HCT116 (cell line): ENCODE measurements at regions not wholly inside any gene's neighbourhood (a gene's known extent, or its start where the extent isn't known, plus 50 kb on each side); places are given as distances from the start of the nearest gene placed in this dataset.

Experiments used
- ATAC-seq: fragments of 200-7000 bp; cut with Tn5 transposase; 2 replicates; pipeline ENCODE4 v1.9.1; 2020; ENCODE audit warnings: mild to moderate bottlenecking, moderate library complexity
- BruUV-seq: library from RNA; stranded (reverse); fragments of 400-500 nt; replicated peaks from 2 replicates; lab custom pipeline; 2021; lab: Mats Ljungman, UMichigan
- CTCF ChIA-PET: fragments of 300-600 bp; sonication (Branson Sonifier 250); formaldehyde crosslinking; loops from one replicate; lab custom pipeline; 2021; ENCODE audit warnings: antibody characterized with exemption; lab: Charles Lee
- POLR2A ChIA-PET: fragments of 300-600, 350-600 bp; sonication (Branson Sonifier 250); formaldehyde crosslinking; loops from one replicate; lab custom pipeline; 2021; ENCODE audit warnings: antibody characterized with exemption; lab: Charles Lee
- RAD21 ChIA-PET, 2 experiments: fragments of 300-600 bp; sonication (Branson Sonifier 250); formaldehyde crosslinking; loops; one replicate each; lab custom pipeline; 2023; ENCODE audit warnings: low total read pairs in 2 of 2; ENCODE audit not compliant: uncharacterized antibody in 2 of 2, unreplicated experiment in 2 of 2, low non-redundant PET in 1 of 2; lab: Charles Lee
- DNase-seq: peaks from one replicate; pipeline ENCODE4 v3.0.0-alpha.2; 2010; ENCODE audit warnings: low read depth, low spot score
- H2AFZ ChIP-seq: fragments of 200-600 bp; shearing (Covaris generic), sonication (generic); 2 replicates; pipeline ENCODE4 v1.6.1; 2017; ENCODE audit warnings: low read depth, mixed run types, mixed read lengths, antibody characterized with exemption, low read length; ENCODE audit not compliant: poor library complexity, severe bottlenecking
- H3K27ac ChIP-seq: 2 replicates; pipeline ENCODE4 v1.5.1; 2012; ENCODE audit warnings: low read depth, low read length
- H3K27me3 ChIP-seq: fragments of 200-600 bp; sonication (generic); 2 replicates; pipeline ENCODE4 v1.6.1; 2016; ENCODE audit warnings: mixed run types, low read length, mixed read lengths; ENCODE audit not compliant: insufficient read depth
- H3K36me3 ChIP-seq, 2 experiments: fragments of 200-500 bp in 1 of 2; fragments of 200-600 bp in 1 of 2; sonication (Bioruptor generic) in 1 of 2; sonication (generic) in 1 of 2; 2 replicates each; pipeline versions ENCODE4 v1.5.1 to v1.6.1; 2014 to 2016; ENCODE audit warnings: low read length in 2 of 2, inconsistent platforms in 1 of 2, mixed read lengths in 1 of 2, mixed run types in 1 of 2; ENCODE audit not compliant: insufficient read depth in 2 of 2, control insufficient read depth in 1 of 2
- H3K4me1 ChIP-seq, 2 experiments: fragments of 200-600 bp in 1 of 2; sonication (generic) in 1 of 2; 2 replicates each; pipeline versions ENCODE4 v1.5.1 to v1.6.1; 2012 to 2017; ENCODE audit warnings: low read length in 2 of 2, inconsistent platforms in 1 of 2, mild to moderate bottlenecking in 1 of 2, mixed read lengths in 1 of 2, mixed run types in 1 of 2, moderate library complexity in 1 of 2; ENCODE audit not compliant: insufficient read depth in 2 of 2, control insufficient read depth in 1 of 2
- H3K4me2 ChIP-seq: fragments of 200-600 bp; sonication (generic); 2 replicates; pipeline ENCODE4 v1.6.1; 2017; ENCODE audit warnings: mixed run types, low read length, mixed read lengths
- H3K4me3 ChIP-seq, 2 experiments: fragments of 200-600 bp in 1 of 2; sonication (generic) in 1 of 2; replicated peaks in 1 of 2; 2 replicates each; pipeline ENCODE4 v1.5.1; 2011 to 2016; ENCODE audit warnings: low read length in 2 of 2, control low read depth in 1 of 2, low read depth in 1 of 2, mild to moderate bottlenecking in 1 of 2, mixed read lengths in 1 of 2, mixed run types in 1 of 2
- H3K79me2 ChIP-seq: fragments of 200-600 bp; sonication (generic); 2 replicates; pipeline ENCODE4 v1.6.1; 2017; ENCODE audit warnings: mild to moderate bottlenecking, mixed run types, low read length, moderate library complexity, mixed read lengths; ENCODE audit not compliant: insufficient read depth
- H3K9ac ChIP-seq: fragments of 200-600 bp; sonication (generic); 2 replicates; pipeline ENCODE4 v1.6.1; 2016; ENCODE audit warnings: low read length, mixed read lengths
- H3K9me2 ChIP-seq: fragments of 200-600 bp; sonication (generic), shearing (Covaris generic); 2 replicates; pipeline ENCODE4 v1.6.1; 2017; ENCODE audit warnings: mixed run types, mild to moderate bottlenecking, moderate library complexity; ENCODE audit not compliant: insufficient read depth
- H3K9me3 ChIP-seq, 2 experiments: fragments of 200-500 bp in 1 of 2; fragments of 200-600 bp in 1 of 2; sonication (Bioruptor generic) in 1 of 2; sonication (generic) in 1 of 2; 2 replicates each; pipeline ENCODE4 v1.6.1; 2014 to 2017; ENCODE audit warnings: low read length in 2 of 2, mixed read lengths in 2 of 2, inconsistent platforms in 1 of 2, low read depth in 1 of 2, mild to moderate bottlenecking in 1 of 2, mixed run types in 1 of 2, moderate library complexity in 1 of 2; ENCODE audit not compliant: control insufficient read depth in 1 of 2, insufficient read depth in 1 of 2
- H4K20me1 ChIP-seq: fragments of 200-600 bp; sonication (generic), shearing (Covaris generic); 2 replicates; pipeline ENCODE4 v1.6.1; 2017; ENCODE audit warnings: mixed run types, mild to moderate bottlenecking, moderate library complexity; ENCODE audit not compliant: insufficient read depth
- CEBPB ChIP-seq: IDR thresholded peaks from 2 replicates; pipeline ENCODE4 v1.6.1; 2012; ENCODE audit warnings: low read depth
- EZH2 ChIP-seq: fragments of 200-600 bp; sonication (generic); IDR thresholded peaks from 2 replicates; pipeline ENCODE4 v1.6.1; 2017; ENCODE audit warnings: antibody characterized with exemption, mixed run types
- FOSL1 ChIP-seq: IDR thresholded peaks from 2 replicates; pipeline ENCODE4 v1.6.1; 2012; ENCODE audit warnings: low read depth
- SIN3A ChIP-seq: IDR thresholded peaks from 2 replicates; pipeline ENCODE4 v1.6.1; 2012; ENCODE audit warnings: low read depth
- SP1 ChIP-seq: IDR thresholded peaks from 2 replicates; pipeline ENCODE4 v1.6.1; 2012; ENCODE audit warnings: low read depth
- SRF ChIP-seq: IDR thresholded peaks from 2 replicates; pipeline ENCODE4 v1.6.1; 2012; ENCODE audit warnings: low read depth
- TCF7L2 ChIP-seq: IDR thresholded peaks from 2 replicates; pipeline ENCODE4 v1.7.0; 2011; ENCODE audit warnings: borderline replicate concordance, inconsistent platforms; ENCODE audit not compliant: insufficient read depth, insufficient read length; ENCODE audit errors: extremely low read depth
- ZNF274 ChIP-seq: fragments of 200-500 bp; sonication (Bioruptor generic); IDR thresholded peaks from 2 replicates; pipeline ENCODE4 v1.6.1; 2014; ENCODE audit warnings: mild to moderate bottlenecking, low read depth, low read length, inconsistent platforms
- intact Hi-C: fragments of 100-400 bp; cut with micrococcal nuclease; formaldehyde crosslinking; loops from 2 replicates; pipeline ENCODE4 v1.10.0; 2022
- TF ChIP-seq, protein P1 (sequence below): IDR thresholded peaks from 2 replicates; pipeline ENCODE4 v1.6.1; 2012

DNA sequence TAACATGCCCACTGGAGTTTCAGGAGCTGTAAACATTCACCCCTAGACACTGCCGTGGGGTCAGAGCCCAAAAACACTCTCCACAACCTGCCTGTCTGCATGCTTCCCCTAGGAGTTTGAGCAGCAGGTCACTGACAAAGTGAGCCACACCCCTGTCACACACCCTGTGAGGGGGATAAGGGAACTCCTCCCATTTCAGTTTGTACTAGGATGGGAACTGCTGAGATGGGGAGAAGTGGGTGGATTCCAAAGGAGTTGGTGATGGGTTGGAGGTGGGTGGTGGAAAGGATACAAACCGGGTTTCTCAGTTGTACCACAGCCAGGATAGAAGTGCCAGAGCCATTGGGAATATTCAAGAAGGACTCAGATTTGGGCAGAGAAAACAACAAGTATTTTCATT is 140.2 kb downstream of the MIS18A start:
- TF ChIP-seq FOSL1 (no peak), TCF7L2 (no peak), ZNF274 (no peak), CEBPB (no peak)
- TF ChIP-seq, all 23 proteins: peak for 0
- ChIA-PET RAD21 (no interaction called here), CTCF (no interaction called here), POLR2A (no interaction called here)
- ATAC-seq (no peak), DNase-seq (no peak)
- no TSS peak for BruUV-seq
- Histone ChIP-seq H3K79me2 (no peaks in the 10 kb centered on the region), H3K9ac (no peak overlapping the region), H3K4me2 (no peak overlapping the region), H4K20me1 (no peaks in the 10 kb centered on the region), H3K4me3 (no peak overlapping the region), H3K9me2 (no peaks in the 10 kb centered on the region), H3K9me3 (no peaks in the 10 kb centered on the region), H3K36me3 (no peaks in the 10 kb centered on the region), H3K4me1 (no peaks in the 10 kb centered on the region), H3K27me3 (peaks cover 20% of the 10 kb centered on the region; the same call in 1 of the 2 replicates), H2AFZ (no peak overlapping the region), H3K27ac (no peak overlapping the region)
- intact Hi-C loops: no loop called here

DNA sequence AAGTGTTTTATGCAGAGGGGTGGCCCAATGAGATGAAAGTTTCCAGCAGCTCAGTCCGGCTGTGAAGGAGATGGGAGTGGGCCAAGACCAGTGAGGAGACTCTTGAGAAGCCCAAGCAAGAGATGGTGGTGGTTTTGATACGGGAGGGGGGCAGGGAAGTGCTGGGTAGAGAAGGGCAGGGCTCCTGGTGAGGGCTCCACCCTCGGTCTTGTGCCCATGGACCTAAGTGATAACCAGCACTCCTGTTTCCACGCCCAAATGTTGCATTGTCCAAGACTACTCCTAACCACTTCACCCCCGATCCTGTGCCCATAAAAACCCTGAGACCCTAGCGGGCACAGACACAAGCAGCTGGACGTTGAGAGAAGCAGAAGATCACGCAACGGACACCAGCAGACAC is 140.9 kb downstream of the MIS18A start:
- ATAC-seq: no peak
- ChIA-PET RAD21 (no interaction called here), CTCF (no interaction called here)

More for the DNA sequence above, 140.9 kb downstream of the MIS18A start:
- Histone ChIP-seq H2AFZ (no peak overlapping the region), H3K27me3 (peaks cover 20% of the 10 kb centered on the region; the same call in 1 of the 2 replicates), H3K79me2 (no peaks in the 10 kb centered on the region), H3K9me2 (no peaks in the 10 kb centered on the region), H3K4me2 (no peak overlapping the region), H3K4me1 (no peaks in the 10 kb centered on the region), H3K4me3 (no peak overlapping the region), H3K9me3 (no peaks in the 10 kb centered on the region), H3K27ac (no peak overlapping the region), H3K9ac (no peak overlapping the region), H3K36me3 (no peaks in the 10 kb centered on the region), H4K20me1 (no peaks in the 10 kb centered on the region)
- TF ChIP-seq SRF (no peak), SP1 (no peak), ZNF274 (no peak), SIN3A (no peak), EZH2 (no peak)
- TF ChIP-seq, protein P1, sequence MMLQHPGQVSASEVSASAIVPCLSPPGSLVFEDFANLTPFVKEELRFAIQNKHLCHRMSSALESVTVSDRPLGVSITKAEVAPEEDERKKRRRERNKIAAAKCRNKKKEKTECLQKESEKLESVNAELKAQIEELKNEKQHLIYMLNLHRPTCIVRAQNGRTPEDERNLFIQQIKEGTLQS: no peak
- DNase-seq: no peak
- intact Hi-C loops: no loop called here
- POLR2A ChIA-PET: no interaction called here
- BruUV-seq: no TSS peak
